CD8-positive, alpha-beta memory T cell (primary cell): ENCODE measurements at regions not wholly inside any gene's neighbourhood (a gene's known extent, or its start where the extent isn't known, plus 50 kb on each side); places are given as distances from the start of the nearest gene placed in this dataset.

Experiments used
- CTCF ChIA-PET: fragments of 350-600 bp; sonication (Branson Sonifier 250); formaldehyde crosslinking; loops from one replicate; lab custom pipeline; 2021; ENCODE audit warnings: antibody characterized with exemption; lab: Charles Lee
- POLR2A ChIA-PET: fragments of 350-600 bp; sonication (Branson Sonifier 250); formaldehyde crosslinking; loops from one replicate; lab custom pipeline; 2021; ENCODE audit warnings: antibody characterized with exemption; lab: Charles Lee
- DNase-seq, 5 donors: peaks; one replicate each; pipeline versions ENCODE4 v3.0.0 to v3.0.0-alpha.2; 2020 to 2022; ENCODE audit warnings: mixed read lengths in 1 of 5
- H3K27ac ChIP-seq: one replicate; pipeline ENCODE4 v1.7.0; 2013; ENCODE audit warnings: low read depth, mild to moderate bottlenecking, low read length, moderate library complexity
- H3K27me3 ChIP-seq: 2 replicates; pipeline ENCODE4 v1.7.0; 2013; ENCODE audit warnings: low read length, mild to moderate bottlenecking; ENCODE audit not compliant: insufficient read depth, poor library complexity, severe bottlenecking
- H3K36me3 ChIP-seq: 2 replicates; pipeline ENCODE4 v1.7.0; 2013; ENCODE audit warnings: mild to moderate bottlenecking, low read length, moderate library complexity; ENCODE audit not compliant: insufficient read depth
- H3K4me1 ChIP-seq: 2 replicates; pipeline ENCODE4 v1.7.0; 2013; ENCODE audit warnings: mild to moderate bottlenecking, low read length, moderate library complexity; ENCODE audit not compliant: insufficient read depth
- H3K4me3 ChIP-seq: 2 replicates; pipeline ENCODE4 v1.7.0; 2013; ENCODE audit warnings: mild to moderate bottlenecking, low read length
- H3K9me3 ChIP-seq: 2 replicates; pipeline ENCODE4 v1.7.0; 2013; ENCODE audit warnings: mild to moderate bottlenecking, low read length
- H3K27ac Mint-ChIP-seq, 8 donors: one replicate each; pipeline ENCODE4 v1.8.0; 2020 to 2021; ENCODE audit warnings: mixed read lengths in 8 of 8, mild to moderate bottlenecking in 6 of 8, inconsistent platforms in 3 of 8, moderate library complexity in 3 of 8
- H3K27me3 Mint-ChIP-seq, 2 donors: one replicate each; pipeline ENCODE4 v1.8.0; 2020 to 2021; ENCODE audit warnings: mixed read lengths in 2 of 2, mild to moderate bottlenecking in 1 of 2, moderate library complexity in 1 of 2
- H3K36me3 Mint-ChIP-seq, 3 donors: one replicate each; pipeline ENCODE4 v1.8.0; 2020 to 2021; ENCODE audit warnings: mixed read lengths in 3 of 3, inconsistent platforms in 1 of 3, mild to moderate bottlenecking in 1 of 3
- H3K4me1 Mint-ChIP-seq, 3 donors: one replicate each; pipeline ENCODE4 v1.8.0; 2020 to 2021; ENCODE audit warnings: mixed read lengths in 3 of 3, inconsistent platforms in 1 of 3, mild to moderate bottlenecking in 1 of 3
- H3K4me3 Mint-ChIP-seq, 7 donors: one replicate each; pipeline ENCODE4 v1.8.0; 2020 to 2021; ENCODE audit warnings: mixed read lengths in 7 of 7, mild to moderate bottlenecking in 6 of 7, moderate library complexity in 4 of 7, inconsistent platforms in 2 of 7
- H3K9me3 Mint-ChIP-seq, 5 donors: one replicate each; pipeline ENCODE4 v1.8.0; 2020 to 2022; ENCODE audit warnings: mixed read lengths in 5 of 5, mild to moderate bottlenecking in 3 of 5, moderate library complexity in 2 of 5, inconsistent platforms in 1 of 5

- H3K9me3 Mint-ChIP-seq, result peaks cover 0 to 2% (median 0%) of the 10 kb centered on the region in 5 donors
These were observed 177.3 kb upstream of the DKK2 start for GRCh38 chr4:107213410-107213809.

GRCh38 chr4:107212565-107212964 is 176.5 kb upstream of the DKK2 start:
- no peaks in the 10 kb centered on the region for H3K27me3 Mint-ChIP-seq
- no peaks in the 10 kb centered on the region for H3K9me3 ChIP-seq
- POLR2A ChIA-PET, result no interaction called here
- no peaks in the 10 kb centered on the region for H3K36me3 Mint-ChIP-seq
- H3K4me3 ChIP-seq, result no peak overlapping the region
- H3K27me3 ChIP-seq, result no peaks in the 10 kb centered on the region
- peaks cover 0 to 2% (median 0%) of the 10 kb centered on the region in 5 donors for H3K9me3 Mint-ChIP-seq
- H3K36me3 ChIP-seq, result no peaks in the 10 kb centered on the region
- no peaks in the 10 kb centered on the region for H3K4me1 ChIP-seq
- DNase-seq, result no peak
- CTCF ChIA-PET, result no interaction called here
- H3K27ac Mint-ChIP-seq, result no peak overlapping the region
- H3K4me3 Mint-ChIP-seq, result no peak overlapping the region
- no peaks in the 10 kb centered on the region for H3K4me1 Mint-ChIP-seq
- no peak overlapping the region for H3K27ac ChIP-seq

More at GRCh38 chr4:107213410-107213809, 177.3 kb upstream of the DKK2 start:
- ChIA-PET POLR2A (no interaction called here), CTCF (no interaction called here)
- Histone ChIP-seq H3K4me3 (no peak overlapping the region), H3K36me3 (no peaks in the 10 kb centered on the region), H3K27me3 (no peaks in the 10 kb centered on the region), H3K9me3 (no peaks in the 10 kb centered on the region), H3K4me1 (no peaks in the 10 kb centered on the region), H3K27ac (no peak overlapping the region)
- no peaks in the 10 kb centered on the region for H3K4me1 Mint-ChIP-seq
- no peaks in the 10 kb centered on the region for H3K27me3 Mint-ChIP-seq
- no peak overlapping the region for H3K4me3 Mint-ChIP-seq
- H3K27ac Mint-ChIP-seq, result no peak overlapping the region
- DNase-seq, result no peak
- no peaks in the 10 kb centered on the region for H3K36me3 Mint-ChIP-seq

DNA sequence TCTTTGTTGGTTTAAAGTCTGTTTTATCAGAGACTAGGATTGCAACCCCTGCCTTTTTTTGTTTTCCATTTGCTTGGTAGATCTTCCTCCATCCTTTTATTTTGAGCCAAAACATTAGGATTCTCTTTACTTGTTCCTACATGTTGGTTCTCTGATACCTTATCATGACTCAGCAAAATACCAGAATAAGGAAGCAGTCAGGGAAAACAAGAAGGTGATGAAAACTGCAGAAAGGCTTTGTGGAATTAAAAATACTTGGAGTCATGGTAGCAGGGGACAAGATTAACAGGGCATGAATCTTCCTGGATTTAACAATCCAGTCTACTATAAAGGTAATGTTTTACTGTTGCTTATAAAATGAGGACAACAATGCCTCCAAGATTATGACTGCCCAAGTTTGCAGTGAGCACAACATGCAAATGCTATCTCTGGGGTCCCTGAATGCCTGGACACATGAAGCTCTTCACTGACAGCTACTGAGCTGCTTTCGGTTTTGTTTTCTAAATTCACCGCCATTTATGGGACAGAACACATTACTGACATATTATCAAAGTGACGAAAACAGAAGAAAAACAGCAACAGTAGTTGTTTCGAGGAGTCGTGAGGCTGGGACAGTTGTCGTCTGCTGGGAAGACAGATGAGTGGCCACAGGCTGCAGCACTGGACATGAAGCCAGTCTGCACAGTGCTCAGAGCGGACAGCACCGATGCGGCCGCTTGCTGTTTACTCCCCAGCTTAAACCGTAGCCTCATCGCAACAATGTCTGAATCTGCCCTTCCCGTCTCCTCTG is 174.5 kb upstream of the DKK2 start:
- POLR2A ChIA-PET, result no interaction called here
- H3K27me3 Mint-ChIP-seq, result no peaks in the 10 kb centered on the region

GRCh38 chr4:107203733-107204132 is 167.6 kb upstream of the DKK2 start:
- Mint-ChIP-seq H3K27ac (no peak overlapping the region), H3K4me3 (no peak overlapping the region), H3K9me3 (peaks cover 0 to 4% (median 0%) of the 10 kb centered on the region in 5 donors), H3K27me3 (no peaks in the 10 kb centered on the region), H3K4me1 (no peaks in the 10 kb centered on the region), H3K36me3 (no peaks in the 10 kb centered on the region)
- Histone ChIP-seq H3K27me3 (no peaks in the 10 kb centered on the region), H3K4me1 (no peaks in the 10 kb centered on the region), H3K4me3 (no peak overlapping the region), H3K36me3 (no peaks in the 10 kb centered on the region), H3K27ac (no peak overlapping the region), H3K9me3 (no peaks in the 10 kb centered on the region)
- ChIA-PET POLR2A (no interaction called here), CTCF (no interaction called here)
- DNase-seq, result no peak

More for the DNA sequence above, 174.5 kb upstream of the DKK2 start:
- H3K27me3 ChIP-seq, result no peaks in the 10 kb centered on the region
- H3K9me3 ChIP-seq, result no peaks in the 10 kb centered on the region
- H3K4me1 ChIP-seq, result no peaks in the 10 kb centered on the region
- H3K27ac ChIP-seq, result no peak overlapping the region
- Mint-ChIP-seq H3K9me3 (peaks cover 0 to 4% (median 0%) of the 10 kb centered on the region in 5 donors), H3K27ac (no peak overlapping the region), H3K4me3 (no peak overlapping the region), H3K36me3 (no peaks in the 10 kb centered on the region), H3K4me1 (no peaks in the 10 kb centered on the region)
- no peak overlapping the region for H3K4me3 ChIP-seq
- DNase-seq, result no peak
- CTCF ChIA-PET, result no interaction called here
- no peaks in the 10 kb centered on the region for H3K36me3 ChIP-seq

DNA sequence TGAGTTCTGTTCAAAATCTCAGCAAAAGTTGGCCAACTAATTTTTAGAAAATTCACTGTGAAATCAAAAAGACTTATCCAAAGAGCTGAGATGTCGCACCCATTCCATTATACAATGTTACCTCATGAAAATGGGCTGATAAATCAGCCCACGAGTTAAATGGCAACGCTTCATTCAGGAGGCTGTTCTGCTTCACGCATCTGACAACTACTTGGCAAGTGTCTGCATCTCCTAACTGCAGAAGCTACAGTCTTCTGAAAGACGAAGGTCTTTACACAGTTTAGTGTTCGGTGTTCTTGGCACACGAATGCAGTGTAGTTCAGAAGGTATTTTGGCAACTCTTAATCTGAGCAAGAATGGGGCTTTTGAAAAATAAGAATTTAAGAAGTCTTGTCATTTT is 166.6 kb upstream of the DKK2 start:
- H3K9me3 Mint-ChIP-seq, result peaks cover 0 to 4% (median 0%) of the 10 kb centered on the region in 5 donors
- no peaks in the 10 kb centered on the region for H3K4me1 Mint-ChIP-seq
- POLR2A ChIA-PET, result no interaction called here
- H3K36me3 Mint-ChIP-seq, result no peaks in the 10 kb centered on the region
- Histone ChIP-seq H3K4me1 (no peaks in the 10 kb centered on the region), H3K9me3 (no peaks in the 10 kb centered on the region), H3K36me3 (no peaks in the 10 kb centered on the region), H3K4me3 (no peak overlapping the region), H3K27ac (no peak overlapping the region), H3K27me3 (no peaks in the 10 kb centered on the region)
- H3K4me3 Mint-ChIP-seq, result no peak overlapping the region
- H3K27me3 Mint-ChIP-seq, result no peaks in the 10 kb centered on the region
- CTCF ChIA-PET, result no interaction called here
- H3K27ac Mint-ChIP-seq, result no peak overlapping the region
- DNase-seq, result no peak

DNA sequence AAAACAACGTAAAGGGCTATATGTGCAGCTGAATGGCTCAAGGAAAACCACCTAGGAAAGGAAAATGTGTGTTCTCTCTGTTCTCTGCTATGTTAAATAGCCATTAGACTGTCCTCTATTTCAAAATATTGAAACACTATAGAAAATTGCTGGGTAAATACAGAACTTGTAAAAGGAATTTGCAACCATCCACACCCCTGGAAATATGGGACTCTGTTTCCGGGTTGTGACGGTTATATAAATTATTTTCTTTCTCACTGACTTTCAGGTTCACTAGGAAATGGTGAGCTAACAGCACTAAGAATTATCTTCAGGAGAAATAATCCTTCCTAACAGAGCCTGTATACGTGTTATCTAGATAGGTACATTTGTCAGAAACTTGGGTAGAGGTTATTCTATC is 161.0 kb upstream of the DKK2 start:
- no peak overlapping the region for H3K27ac ChIP-seq
- ChIA-PET CTCF (no interaction called here), POLR2A (no interaction called here)
- no peak for DNase-seq
- no peaks in the 10 kb centered on the region for H3K36me3 Mint-ChIP-seq
- no peak overlapping the region for H3K4me3 Mint-ChIP-seq
- no peaks in the 10 kb centered on the region for H3K27me3 ChIP-seq
- H3K4me1 ChIP-seq, result no peaks in the 10 kb centered on the region
- no peaks in the 10 kb centered on the region for H3K27me3 Mint-ChIP-seq
- H3K4me3 ChIP-seq, result no peak overlapping the region
- H3K4me1 Mint-ChIP-seq, result no peaks in the 10 kb centered on the region
- H3K9me3 ChIP-seq, result no peaks in the 10 kb centered on the region
- H3K9me3 Mint-ChIP-seq, result no peaks in the 10 kb centered on the region
- H3K36me3 ChIP-seq, result no peaks in the 10 kb centered on the region
- H3K27ac Mint-ChIP-seq, result no peak overlapping the region

DNA sequence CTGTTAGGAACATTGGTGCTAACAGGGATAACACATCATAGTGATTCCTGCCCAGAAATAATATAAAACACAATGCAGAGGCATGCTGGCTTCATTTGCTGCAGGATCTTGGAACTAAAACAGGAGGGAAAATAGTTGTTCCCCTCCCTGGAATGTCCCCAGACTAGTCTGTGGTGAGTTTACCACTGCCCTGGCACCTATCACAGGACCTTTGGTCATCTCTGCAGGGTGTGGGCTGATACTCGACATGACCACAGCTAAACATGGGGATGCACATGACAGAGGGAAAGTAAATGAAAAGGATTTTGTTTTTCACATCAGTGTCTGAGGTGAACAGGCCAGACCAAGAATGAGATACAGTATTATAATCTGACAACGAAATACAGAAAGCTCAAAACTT is 160.2 kb upstream of the DKK2 start:
- Mint-ChIP-seq H3K4me1 (no peaks in the 10 kb centered on the region), H3K27ac (no peak overlapping the region), H3K4me3 (no peak overlapping the region), H3K36me3 (no peaks in the 10 kb centered on the region), H3K27me3 (no peaks in the 10 kb centered on the region), H3K9me3 (no peaks in the 10 kb centered on the region)
- CTCF ChIA-PET, result no interaction called here
- H3K4me3 ChIP-seq, result no peak overlapping the region
- H3K4me1 ChIP-seq, result no peaks in the 10 kb centered on the region
- H3K36me3 ChIP-seq, result no peaks in the 10 kb centered on the region
- DNase-seq, result no peak
- H3K9me3 ChIP-seq, result no peaks in the 10 kb centered on the region
- no peaks in the 10 kb centered on the region for H3K27me3 ChIP-seq
- POLR2A ChIA-PET, result no interaction called here
- no peak overlapping the region for H3K27ac ChIP-seq

GRCh38 chr4:107194005-107194404 is 157.9 kb upstream of the DKK2 start:
- CTCF ChIA-PET, result no interaction called here
- POLR2A ChIA-PET, result no interaction called here

More at GRCh38 chr4:107194005-107194404, 157.9 kb upstream of the DKK2 start:
- Histone ChIP-seq H3K36me3 (no peaks in the 10 kb centered on the region), H3K27me3 (no peaks in the 10 kb centered on the region), H3K9me3 (no peaks in the 10 kb centered on the region), H3K27ac (no peak overlapping the region), H3K4me1 (no peaks in the 10 kb centered on the region), H3K4me3 (no peak overlapping the region)
- Mint-ChIP-seq H3K27ac (no peak overlapping the region), H3K4me1 (no peaks in the 10 kb centered on the region), H3K4me3 (no peak overlapping the region), H3K27me3 (no peaks in the 10 kb centered on the region), H3K9me3 (no peaks in the 10 kb centered on the region), H3K36me3 (no peaks in the 10 kb centered on the region)
- DNase-seq, result no peak
